Ovary (tissue), 7 donors: ENCODE measurements at regions not wholly inside any gene's neighbourhood (a gene's known extent, or its start where the extent isn't known, plus 50 kb on each side); places are given as distances from the start of the nearest gene placed in this dataset.

Experiments
- DNase-seq, 5 donors: peaks; one replicate each; pipeline ENCODE4 v3.0.0-alpha.2; 2019 to 2020
- H3K27ac ChIP-seq, 2 donors: fragments of 200-600 bp; one replicate each; pipeline versions ENCODE4 v1.5.1 to v1.8.0; 2019 to 2022
- H3K27me3 ChIP-seq: fragments of 200-600 bp; one replicate; pipeline ENCODE4 v1.8.0; 2022
- H3K36me3 ChIP-seq: fragments of 200-600 bp; sonication (generic); one replicate; pipeline ENCODE4 v1.5.1; 2019
- H3K4me1 ChIP-seq: one replicate; pipeline ENCODE4 v1.8.1; 2013; ENCODE audit warnings: mild to moderate bottlenecking, moderate library complexity; ENCODE audit not compliant: insufficient read depth
- H3K4me3 ChIP-seq: fragments of 200-600 bp; sonication (generic); one replicate; pipeline ENCODE4 v1.5.1; 2017
- H3K9me3 ChIP-seq, 2 donors: fragments of 200-600 bp in 1 of 2; sonication (generic) in 1 of 2; one replicate each; pipeline versions ENCODE4 v1.5.1 to v1.8.1; 2013 to 2019; ENCODE audit warnings: mild to moderate bottlenecking in 1 of 2, moderate library complexity in 1 of 2
- EP300 ChIP-seq: sonication (generic); formaldehyde crosslinking; IDR thresholded peaks from one replicate; pipeline ENCODE4 v1.6.1; 2017; ENCODE audit warnings: antibody characterized with exemption
- POLR2A ChIP-seq: fragments of 450-650 bp; IDR thresholded peaks from one replicate; pipeline ENCODE4 v1.6.1; 2017; ENCODE audit warnings: antibody characterized with exemption, mild to moderate bottlenecking, moderate library complexity
- whole genome bisulfite sequencing, 3 donors: extraction: QIAGEN DNeasy Blood & Tissue Kit in 1 of 3; methylation state at CpG; one replicate each; pipeline versions ENCODE4 v1.1.5 to v1.1.7; 2013 to 2017; 5-methylcytosine and 5-hydroxymethylcytosine counted together
- intact Hi-C, 4 donors: fragments of 100-400 bp; cut with DNase I; formaldehyde crosslinking; loops; one replicate each; pipeline versions ENCODE4 v1.11.0 to v1.15.1; 2022 to 2023
- TF ChIP-seq, protein P1 (sequence below), 3 donors: fragments of 450-650 bp in 2 of 3; fragments of 200-600 bp in 1 of 3; IDR thresholded peaks; one replicate each; pipeline versions ENCODE4 v1.5.1 to v1.8.0; 2016 to 2022; ENCODE audit warnings: antibody characterized with exemption in 3 of 3, mild to moderate bottlenecking in 1 of 3
- donor health status: DM: no; HTN: no; CAD: no; lungs with moderate emphysema.
- donor health status: DM: no; HTN: no; CAD: no.
- donor health status: Bipolar disorder and iron deficiency.
- donor health status: DM: no; HTN: no; CAD: no.
- donor health status: DM: yes; HTN: yes; CAD: no.

DNA sequence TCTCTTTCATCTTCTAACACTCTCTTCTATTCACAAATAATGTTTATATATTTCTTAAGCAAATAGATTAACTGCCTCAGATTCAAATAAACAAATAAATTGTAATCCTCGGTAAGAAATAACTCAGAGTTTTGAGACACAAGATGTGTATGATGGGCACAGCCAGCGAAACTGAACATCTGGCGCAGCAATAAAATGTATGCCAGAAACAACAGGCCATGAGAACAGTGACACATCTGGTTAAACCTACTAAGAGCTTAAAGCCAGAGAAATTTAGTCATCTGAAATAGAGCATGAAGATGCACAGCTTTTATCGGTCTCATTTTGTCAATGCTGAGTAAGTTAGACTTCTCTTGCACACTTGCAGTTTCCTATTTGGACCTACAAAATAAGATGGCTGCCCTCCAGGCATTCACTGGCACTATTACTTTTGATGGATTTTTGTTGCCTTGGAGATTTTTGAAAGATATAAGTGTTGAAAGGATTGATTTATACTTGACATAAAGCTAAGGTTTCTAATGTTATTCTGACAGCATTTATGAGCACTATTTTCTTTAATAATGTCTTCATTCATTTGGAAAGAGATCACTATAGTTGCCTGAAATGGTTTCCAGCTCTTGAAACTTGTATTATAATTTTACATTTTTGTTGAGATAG lies 1444.0 kb downstream of the PCDH18 start:
- H3K9me3 ChIP-seq, result no peaks in the 10 kb centered on the region
- 90% methylated on average over 4 of the region's 4 CpGs for WGBS, 3 donors
- H3K27me3 ChIP-seq, result no peaks in the 10 kb centered on the region

DNA sequence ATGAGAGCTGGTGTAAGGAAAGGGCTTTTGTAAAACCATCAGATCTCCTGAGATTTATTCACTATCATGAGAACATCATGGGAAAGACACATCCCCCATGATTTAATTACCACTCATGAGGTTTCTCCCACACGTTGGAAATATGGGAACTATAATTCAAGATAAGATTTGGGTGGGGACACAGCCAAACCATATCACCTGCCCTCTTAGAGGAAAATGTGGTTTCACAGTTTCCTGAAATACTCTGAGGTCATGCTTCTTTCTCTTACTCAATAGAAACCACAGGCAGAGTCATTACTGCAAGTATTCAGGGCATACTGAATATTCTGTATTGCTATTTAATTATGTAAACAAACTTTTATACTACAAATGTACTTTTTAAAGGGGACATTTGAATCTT lies 1453.3 kb downstream of the PCDH18 start:
- WGBS, 3 donors, result 12 to 33% (median 24%) methylated on average over 1 of the region's 1 CpG
- H3K4me1 ChIP-seq, result no peaks in the 10 kb centered on the region
- H3K9me3 ChIP-seq, result no peaks in the 10 kb centered on the region
- intact Hi-C loops, result no loop called here
- no peak for TF ChIP-seq EP300
- no peak for TF ChIP-seq POLR2A
- TF ChIP-seq, protein P1, sequence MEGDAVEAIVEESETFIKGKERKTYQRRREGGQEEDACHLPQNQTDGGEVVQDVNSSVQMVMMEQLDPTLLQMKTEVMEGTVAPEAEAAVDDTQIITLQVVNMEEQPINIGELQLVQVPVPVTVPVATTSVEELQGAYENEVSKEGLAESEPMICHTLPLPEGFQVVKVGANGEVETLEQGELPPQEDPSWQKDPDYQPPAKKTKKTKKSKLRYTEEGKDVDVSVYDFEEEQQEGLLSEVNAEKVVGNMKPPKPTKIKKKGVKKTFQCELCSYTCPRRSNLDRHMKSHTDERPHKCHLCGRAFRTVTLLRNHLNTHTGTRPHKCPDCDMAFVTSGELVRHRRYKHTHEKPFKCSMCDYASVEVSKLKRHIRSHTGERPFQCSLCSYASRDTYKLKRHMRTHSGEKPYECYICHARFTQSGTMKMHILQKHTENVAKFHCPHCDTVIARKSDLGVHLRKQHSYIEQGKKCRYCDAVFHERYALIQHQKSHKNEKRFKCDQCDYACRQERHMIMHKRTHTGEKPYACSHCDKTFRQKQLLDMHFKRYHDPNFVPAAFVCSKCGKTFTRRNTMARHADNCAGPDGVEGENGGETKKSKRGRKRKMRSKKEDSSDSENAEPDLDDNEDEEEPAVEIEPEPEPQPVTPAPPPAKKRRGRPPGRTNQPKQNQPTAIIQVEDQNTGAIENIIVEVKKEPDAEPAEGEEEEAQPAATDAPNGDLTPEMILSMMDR (IDR thresholded peaks at IDR 0.05), result no peak
- no peaks in the 10 kb centered on the region for H3K36me3 ChIP-seq
- no peak for DNase-seq
- no peak overlapping the region for H3K27ac ChIP-seq
- H3K4me3 ChIP-seq, result no peak overlapping the region
- no peaks in the 10 kb centered on the region for H3K27me3 ChIP-seq

More for the DNA sequence above, 1444.0 kb downstream of the PCDH18 start:
- Histone ChIP-seq H3K27ac (no peak overlapping the region), H3K4me3 (no peak overlapping the region), H3K4me1 (no peaks in the 10 kb centered on the region), H3K36me3 (no peaks in the 10 kb centered on the region)
- intact Hi-C loops, result no loop called here
- TF ChIP-seq, protein P1 (IDR thresholded peaks at IDR 0.05), result no peak
- TF ChIP-seq POLR2A (no peak), EP300 (no peak)
- DNase-seq, result no peak

DNA sequence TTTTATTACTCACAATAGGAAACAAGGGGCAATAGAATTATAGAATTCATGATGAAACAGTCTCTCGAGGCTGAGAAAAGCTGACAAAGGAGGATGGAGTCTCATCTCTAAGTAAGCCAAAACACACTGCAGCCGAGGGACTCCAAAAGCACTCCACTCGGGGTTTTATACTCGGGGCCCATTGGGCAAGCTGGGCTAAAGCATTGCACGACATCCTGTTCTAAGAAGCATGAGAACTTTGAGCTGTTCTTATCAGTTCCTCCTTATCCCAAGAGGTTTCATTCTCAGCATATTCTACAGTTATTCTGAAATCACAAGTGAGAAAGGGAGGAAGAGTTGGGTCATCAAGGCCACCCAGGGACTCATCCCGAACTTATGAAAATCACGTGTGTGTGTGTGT lies 1475.5 kb downstream of the PCDH18 start:
- Histone ChIP-seq H3K36me3 (no peaks in the 10 kb centered on the region), H3K27me3 (no peaks in the 10 kb centered on the region), H3K4me3 (no peak overlapping the region), H3K9me3 (no peaks in the 10 kb centered on the region), H3K27ac (no peak overlapping the region), H3K4me1 (no peaks in the 10 kb centered on the region)
- intact Hi-C loops, result no loop called here
- TF ChIP-seq POLR2A, result no peak
- no peak for TF ChIP-seq EP300
- TF ChIP-seq, protein P1 (IDR thresholded peaks at IDR 0.05), result no peak
- no peak for DNase-seq
- 81 to 85% (median 82%) methylated on average over 7 of the region's 7 CpGs for WGBS, 3 donors

DNA sequence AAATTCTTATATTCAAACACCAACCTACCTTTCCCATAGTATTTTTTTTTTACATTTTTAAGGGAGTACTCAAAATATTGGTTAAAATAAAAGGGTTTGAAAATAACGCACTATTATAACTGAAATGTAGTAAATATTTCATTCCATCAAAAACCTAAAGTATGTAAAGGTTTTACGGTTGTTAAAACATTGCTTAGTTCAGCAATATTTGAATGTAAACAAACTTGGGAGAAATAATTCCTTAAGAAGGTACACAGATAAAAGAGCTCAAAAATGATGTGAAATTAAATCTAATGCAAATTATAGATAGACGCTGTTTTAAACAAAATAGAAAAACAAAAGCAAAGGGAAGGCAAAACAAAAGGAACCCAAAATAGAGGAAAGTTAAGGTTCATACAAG lies 1476.9 kb downstream of the PCDH18 start:
- no peaks in the 10 kb centered on the region for H3K27me3 ChIP-seq

More for the DNA sequence above, 1476.9 kb downstream of the PCDH18 start:
- 31 to 50% (median 34%) methylated on average over 3 of the region's 3 CpGs for WGBS, 3 donors
- TF ChIP-seq, protein P1 (IDR thresholded peaks at IDR 0.05), result no peak
- H3K9me3 ChIP-seq, result no peaks in the 10 kb centered on the region
- no peak overlapping the region for H3K27ac ChIP-seq
- H3K4me1 ChIP-seq, result no peaks in the 10 kb centered on the region
- DNase-seq, result no peak
- no peak overlapping the region for H3K4me3 ChIP-seq
- no peaks in the 10 kb centered on the region for H3K36me3 ChIP-seq
- intact Hi-C loops, result no loop called here
